ENCODE measurements at regions not wholly inside any gene's neighbourhood (a gene's known extent, or its start where the extent isn't known, plus 50 kb on each side); places are given as distances from the start of the nearest gene placed in this dataset.
"Not testable (repeated sequence)": the region's sequence is repeated elsewhere in the genome, so short reads cannot be mapped to it uniquely, and the experiment has no call there.

DNA sequence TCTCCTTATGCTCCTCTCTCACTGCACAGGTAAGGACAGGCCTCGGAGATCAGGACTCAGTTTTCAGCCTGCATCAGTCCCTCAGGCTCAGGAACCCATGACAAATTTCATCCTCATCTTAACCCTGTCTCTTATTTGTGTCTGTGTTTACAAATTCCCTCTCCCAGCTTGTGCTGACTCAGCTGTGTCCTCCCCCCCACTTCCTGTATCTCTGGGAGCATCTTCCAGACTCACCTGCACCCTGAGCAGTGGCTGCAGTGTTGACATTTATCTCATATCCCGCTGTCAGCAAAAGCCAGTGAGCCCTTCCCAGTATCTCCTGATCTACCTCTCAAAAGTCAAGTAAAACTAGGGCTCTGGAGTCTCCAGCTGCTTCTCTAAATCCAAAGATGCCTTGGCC, 65.6 kb upstream of the VPREB1 start:
- Histone ChIP-seq H3K4me3 (ENCODE audit: low read depth, low read length) (no peak overlapping the region), H3K36me3 (no peaks in the 10 kb centered on the region), H3K4me1 (no peaks in the 10 kb centered on the region), H3K9me3 (no peaks in the 10 kb centered on the region), H3K27me3 (peaks cover 11% of the 10 kb centered on the region)
- no peak for DNase-seq
- TF ChIP-seq, protein P1, sequence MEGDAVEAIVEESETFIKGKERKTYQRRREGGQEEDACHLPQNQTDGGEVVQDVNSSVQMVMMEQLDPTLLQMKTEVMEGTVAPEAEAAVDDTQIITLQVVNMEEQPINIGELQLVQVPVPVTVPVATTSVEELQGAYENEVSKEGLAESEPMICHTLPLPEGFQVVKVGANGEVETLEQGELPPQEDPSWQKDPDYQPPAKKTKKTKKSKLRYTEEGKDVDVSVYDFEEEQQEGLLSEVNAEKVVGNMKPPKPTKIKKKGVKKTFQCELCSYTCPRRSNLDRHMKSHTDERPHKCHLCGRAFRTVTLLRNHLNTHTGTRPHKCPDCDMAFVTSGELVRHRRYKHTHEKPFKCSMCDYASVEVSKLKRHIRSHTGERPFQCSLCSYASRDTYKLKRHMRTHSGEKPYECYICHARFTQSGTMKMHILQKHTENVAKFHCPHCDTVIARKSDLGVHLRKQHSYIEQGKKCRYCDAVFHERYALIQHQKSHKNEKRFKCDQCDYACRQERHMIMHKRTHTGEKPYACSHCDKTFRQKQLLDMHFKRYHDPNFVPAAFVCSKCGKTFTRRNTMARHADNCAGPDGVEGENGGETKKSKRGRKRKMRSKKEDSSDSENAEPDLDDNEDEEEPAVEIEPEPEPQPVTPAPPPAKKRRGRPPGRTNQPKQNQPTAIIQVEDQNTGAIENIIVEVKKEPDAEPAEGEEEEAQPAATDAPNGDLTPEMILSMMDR (IDR thresholded peaks at IDR 0.05; ENCODE audit: low read depth, low read length), result no peak

DNA sequence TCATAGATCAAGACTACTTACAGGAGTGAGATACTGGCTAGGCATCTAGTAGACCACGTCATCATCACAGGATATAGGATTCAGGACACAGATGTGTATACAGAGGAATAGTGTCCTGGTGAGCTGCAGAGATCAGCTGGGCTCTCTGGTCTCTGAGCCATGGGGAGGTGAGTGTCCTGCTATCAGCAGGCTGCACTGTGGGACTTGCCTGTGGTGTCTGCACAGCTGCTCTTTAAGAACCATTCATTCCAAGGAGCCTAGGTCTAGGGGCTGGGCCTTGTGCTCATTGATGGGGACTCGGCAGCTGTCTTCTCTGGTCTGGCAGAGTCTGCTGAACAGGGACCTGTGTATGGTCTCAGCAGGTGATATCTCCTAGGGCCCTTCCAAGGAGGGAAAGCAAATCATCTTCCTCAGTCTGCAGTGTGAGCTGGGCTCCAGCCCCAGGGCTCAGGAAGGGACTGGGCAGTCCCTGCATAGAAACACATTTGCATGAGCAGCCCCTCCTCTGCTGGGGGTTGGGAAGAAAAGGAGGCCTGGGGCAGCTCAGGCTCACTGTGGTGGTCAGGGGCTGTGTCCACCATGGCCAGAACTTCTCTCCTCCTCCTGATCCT, 66.1 kb upstream of the VPREB1 start:
- no peak for DNase-seq
- TF ChIP-seq, protein P1 (IDR thresholded peaks at IDR 0.05; ENCODE audit: low read depth, low read length), result no peak

DNA sequence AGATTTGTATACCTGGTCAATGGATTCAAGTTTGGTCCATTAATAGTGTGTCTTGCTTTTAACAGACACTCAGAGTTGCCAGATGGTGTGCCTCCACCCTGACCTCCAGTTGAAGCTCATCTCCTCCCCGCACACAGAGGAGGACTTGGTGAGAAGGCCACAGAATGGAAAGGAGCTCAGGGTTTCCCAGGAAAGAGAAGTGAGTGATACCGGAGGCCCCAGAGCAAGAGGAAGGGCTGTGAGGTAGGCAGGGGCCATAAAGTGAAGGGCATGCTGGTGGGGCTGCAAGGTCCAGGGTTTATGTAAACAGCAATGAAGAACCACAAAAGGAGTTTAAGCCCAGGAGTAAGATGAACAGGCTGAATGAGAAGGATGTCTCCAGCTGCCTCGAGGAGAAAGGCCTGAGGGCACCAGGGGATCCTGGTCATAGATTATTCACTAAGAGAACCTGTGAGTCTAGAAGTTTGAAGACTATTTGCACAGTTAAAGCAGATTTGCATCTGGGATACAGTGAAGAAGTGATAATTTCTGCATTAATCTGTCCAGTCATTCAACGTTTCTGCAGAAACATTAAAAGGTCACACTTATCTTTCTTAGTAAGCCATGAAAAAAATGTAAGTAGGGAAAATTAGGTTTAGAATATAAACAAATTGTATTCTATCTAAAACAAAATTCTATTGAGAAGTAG, 67.5 kb upstream of the VPREB1 start:
- DNase-seq, result no peak
- TF ChIP-seq, protein P1 (IDR thresholded peaks at IDR 0.05; ENCODE audit: low read depth, low read length), result no peak
- H3K27me3 ChIP-seq, result peaks cover 5% of the 10 kb centered on the region

More for the DNA sequence above, 66.1 kb upstream of the VPREB1 start:
- no peaks in the 10 kb centered on the region for H3K36me3 ChIP-seq
- peaks cover 8% of the 10 kb centered on the region for H3K27me3 ChIP-seq
- H3K4me1 ChIP-seq, result no peaks in the 10 kb centered on the region
- no peaks in the 10 kb centered on the region for H3K9me3 ChIP-seq
- H3K4me3 ChIP-seq (ENCODE audit: low read depth, low read length), result no peak overlapping the region

DNA sequence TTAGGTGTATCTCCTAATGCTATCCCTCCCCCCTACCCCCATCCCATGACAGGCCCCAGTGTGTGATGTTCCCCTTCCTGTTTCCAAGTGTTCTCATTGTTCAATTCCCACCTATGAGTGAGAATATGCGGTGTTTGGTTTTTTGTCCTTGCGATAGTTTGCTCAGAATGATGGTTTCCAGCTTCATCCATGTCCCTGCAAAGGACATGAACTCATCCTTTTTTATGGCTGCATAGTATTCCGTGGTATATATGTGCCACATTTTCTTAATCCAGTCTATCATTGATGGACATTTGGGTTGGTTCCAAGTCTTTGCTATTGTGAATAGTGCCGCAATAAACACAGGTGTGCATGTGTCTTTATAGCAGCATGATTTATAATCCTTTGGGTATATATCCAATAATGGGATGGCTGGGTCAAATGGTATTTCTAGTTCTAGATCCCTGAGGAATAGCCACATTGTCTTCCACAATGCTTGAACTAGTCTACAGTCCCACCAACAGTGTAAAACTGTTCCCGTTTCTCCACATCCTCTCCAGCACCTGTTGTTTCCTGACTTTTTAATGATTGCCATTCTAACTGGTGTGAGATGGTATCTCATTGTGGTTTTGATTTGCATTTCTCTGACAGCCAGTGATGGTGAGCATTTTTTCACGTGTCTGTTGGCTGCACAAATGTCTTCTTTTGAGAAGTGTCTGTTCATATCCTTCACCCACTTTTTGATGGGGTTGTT, 71.5 kb upstream of the VPREB1 start:
- H3K9me3 ChIP-seq; H3K27me3 ChIP-seq; H3K4me1 ChIP-seq; H3K36me3 ChIP-seq; H3K4me3 ChIP-seq (ENCODE audit: low read depth, low read length); DNase-seq: not testable (repeated sequence)

More for the DNA sequence above, 67.5 kb upstream of the VPREB1 start:
- H3K36me3 ChIP-seq, result no peaks in the 10 kb centered on the region
- no peak overlapping the region for H3K4me3 ChIP-seq (ENCODE audit: low read depth, low read length)
- H3K9me3 ChIP-seq, result no peaks in the 10 kb centered on the region
- no peaks in the 10 kb centered on the region for H3K4me1 ChIP-seq

DNA sequence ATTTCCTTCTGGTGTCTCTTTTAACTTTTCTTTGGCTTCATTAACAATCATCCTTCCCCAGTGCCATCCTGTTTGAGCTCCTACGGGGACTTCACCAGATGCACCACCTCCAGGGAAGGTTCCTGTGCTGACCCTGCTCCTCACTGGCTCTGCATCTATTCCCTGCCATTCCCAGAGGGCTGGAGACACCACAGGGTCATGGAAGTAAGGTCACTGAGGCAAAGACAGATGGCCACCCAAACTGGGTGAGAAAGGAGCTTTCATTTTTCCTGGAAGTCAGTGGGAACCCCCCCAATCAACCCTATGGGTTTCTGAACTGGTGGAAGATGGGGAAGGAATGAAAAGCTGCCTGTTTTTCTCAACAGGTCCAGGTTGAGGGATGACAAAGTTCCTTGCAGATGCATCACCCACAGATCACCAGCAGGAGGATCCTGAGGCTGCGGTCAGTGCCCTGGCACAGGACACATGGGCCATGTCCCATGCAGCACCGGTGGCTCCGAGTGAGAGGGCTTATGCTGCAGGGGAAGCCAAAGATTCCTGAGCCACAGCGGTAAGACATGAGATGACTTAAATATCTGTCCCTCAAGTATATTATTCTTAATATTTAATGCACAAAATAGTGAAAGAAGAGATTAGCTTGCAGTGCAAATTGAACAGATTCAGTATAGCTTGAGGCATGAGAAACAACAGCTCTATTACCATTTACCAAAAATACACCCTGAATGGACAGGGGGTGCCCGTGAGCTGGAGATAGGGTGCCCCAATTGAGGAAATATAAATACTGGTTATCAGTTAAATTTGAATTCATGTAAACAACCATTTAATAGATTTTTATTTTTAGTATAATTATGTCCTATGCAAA, 73.0 kb upstream of the VPREB1 start:
- Histone ChIP-seq H3K4me1 (no peaks in the 10 kb centered on the region), H3K9me3 (no peaks in the 10 kb centered on the region), H3K4me3 (ENCODE audit: low read depth, low read length) (no peak overlapping the region), H3K36me3 (no peaks in the 10 kb centered on the region), H3K27me3 (peaks cover 2% of the 10 kb centered on the region; the same call in 1 of the 2 replicates)
- no peak for DNase-seq
- TF ChIP-seq, protein P1 (IDR thresholded peaks at IDR 0.05; ENCODE audit: low read depth, low read length), result peak; percentile 45

DNA sequence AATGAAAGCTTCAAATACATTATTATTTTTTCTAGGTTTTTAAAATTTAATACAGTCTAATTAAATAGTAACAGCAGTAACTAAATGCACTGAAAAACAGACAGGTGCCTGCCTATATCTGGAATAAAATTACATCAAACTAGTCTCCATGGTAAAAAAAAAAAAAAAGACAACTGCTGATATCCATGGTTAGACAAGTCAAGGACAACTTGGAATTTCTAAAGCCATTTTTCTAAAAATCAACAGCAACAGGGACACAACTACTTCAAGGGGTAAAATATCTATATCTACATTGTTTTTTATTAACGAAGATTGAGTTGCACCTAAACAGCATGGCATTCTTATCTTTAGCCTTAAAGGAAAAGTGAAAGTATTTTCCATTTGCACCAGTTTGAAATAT, 74.7 kb upstream of the VPREB1 start:
- no peak overlapping the region for H3K4me3 ChIP-seq (ENCODE audit: low read depth, low read length)
- no peaks in the 10 kb centered on the region for H3K4me1 ChIP-seq
- no peaks in the 10 kb centered on the region for H3K9me3 ChIP-seq
- H3K36me3 ChIP-seq, result no peaks in the 10 kb centered on the region
- H3K27me3 ChIP-seq, result no peaks in the 10 kb centered on the region
- no peak for DNase-seq
- TF ChIP-seq, protein P1 (IDR thresholded peaks at IDR 0.05; ENCODE audit: low read depth, low read length), result no peak

All from BE2C (cell line).